ENCODE measurements at regions not wholly inside any gene's neighbourhood (a gene's known extent, or its start where the extent isn't known, plus 50 kb on each side); places are given as distances from the start of the nearest gene placed in this dataset.

DNA sequence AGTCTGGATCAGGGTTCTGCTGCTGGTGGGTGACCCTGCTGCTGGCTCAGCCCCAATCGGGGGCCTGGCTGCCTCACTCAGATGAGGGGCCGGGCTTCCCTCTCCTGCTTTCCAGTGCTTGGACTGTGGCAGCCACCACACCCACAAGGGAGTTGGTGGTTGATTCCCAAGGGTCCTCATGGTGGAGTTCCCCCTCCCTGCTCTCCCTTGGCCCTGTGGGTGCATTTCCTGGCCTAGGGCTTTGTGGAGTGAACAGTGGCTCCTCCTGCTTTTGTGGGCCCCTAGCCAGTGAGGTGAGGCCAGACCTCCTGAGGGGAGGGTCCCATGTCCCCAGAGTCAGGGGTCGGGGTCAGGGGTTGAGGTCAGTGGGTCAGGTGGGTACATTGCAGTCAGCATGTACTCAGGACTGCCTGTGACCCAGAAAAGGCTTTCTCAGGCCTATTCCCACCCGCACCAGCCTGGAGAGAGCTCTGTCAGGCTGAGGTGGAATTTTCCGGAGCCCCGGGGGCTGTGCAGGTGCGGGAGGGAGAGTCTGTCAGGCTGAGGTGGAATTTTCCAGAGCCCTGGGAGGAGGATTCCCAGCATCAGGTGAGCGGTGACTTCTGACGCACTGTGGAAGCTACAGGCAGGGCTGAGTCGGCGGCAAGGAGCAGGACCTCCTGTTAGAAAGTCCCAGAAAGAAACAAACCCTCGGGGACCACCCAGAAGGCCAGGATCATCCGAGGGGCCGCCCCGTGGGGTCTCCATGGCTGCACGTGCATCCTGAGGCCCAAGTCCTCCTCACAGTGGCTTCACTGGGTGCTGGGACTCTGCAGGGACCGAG, 94.4 kb upstream of the INSIG1 start:
- Mint-ChIP-seq H3K9me3 (ENCODE audit: unreplicated experiment) (no peaks in the 10 kb centered on the region), H3K4me1 (ENCODE audit: unreplicated experiment) (peaks cover 10% of the 10 kb centered on the region), H3K4me3 (ENCODE audit: unreplicated experiment) (no peak overlapping the region), H3K36me3 (ENCODE audit: low read depth, unreplicated experiment) (peaks cover 10% of the 10 kb centered on the region), H3K27me3 (ENCODE audit: unreplicated experiment) (peaks cover 12% of the 10 kb centered on the region), H3K27ac (ENCODE audit: unreplicated experiment) (no peak overlapping the region)
- TF ChIP-seq CTCF (IDR thresholded peaks at IDR 0.05; ENCODE audit: unreplicated experiment): no peak
- DNase-seq (ENCODE audit: low spot score): no peak

GRCh38 chr7:155203882-155204691, 93.6 kb upstream of the INSIG1 start:
- Mint-ChIP-seq H3K4me1 (ENCODE audit: unreplicated experiment) (peaks cover 10% of the 10 kb centered on the region), H3K27me3 (ENCODE audit: unreplicated experiment) (peaks cover 12% of the 10 kb centered on the region), H3K36me3 (ENCODE audit: low read depth, unreplicated experiment) (peaks cover 10% of the 10 kb centered on the region), H3K27ac (ENCODE audit: unreplicated experiment) (no peak overlapping the region), H3K9me3 (ENCODE audit: unreplicated experiment) (no peaks in the 10 kb centered on the region), H3K4me3 (ENCODE audit: unreplicated experiment) (no peak overlapping the region)
- no peak for TF ChIP-seq CTCF (IDR thresholded peaks at IDR 0.05; ENCODE audit: unreplicated experiment)
- no peak for DNase-seq (ENCODE audit: low spot score)

DNA sequence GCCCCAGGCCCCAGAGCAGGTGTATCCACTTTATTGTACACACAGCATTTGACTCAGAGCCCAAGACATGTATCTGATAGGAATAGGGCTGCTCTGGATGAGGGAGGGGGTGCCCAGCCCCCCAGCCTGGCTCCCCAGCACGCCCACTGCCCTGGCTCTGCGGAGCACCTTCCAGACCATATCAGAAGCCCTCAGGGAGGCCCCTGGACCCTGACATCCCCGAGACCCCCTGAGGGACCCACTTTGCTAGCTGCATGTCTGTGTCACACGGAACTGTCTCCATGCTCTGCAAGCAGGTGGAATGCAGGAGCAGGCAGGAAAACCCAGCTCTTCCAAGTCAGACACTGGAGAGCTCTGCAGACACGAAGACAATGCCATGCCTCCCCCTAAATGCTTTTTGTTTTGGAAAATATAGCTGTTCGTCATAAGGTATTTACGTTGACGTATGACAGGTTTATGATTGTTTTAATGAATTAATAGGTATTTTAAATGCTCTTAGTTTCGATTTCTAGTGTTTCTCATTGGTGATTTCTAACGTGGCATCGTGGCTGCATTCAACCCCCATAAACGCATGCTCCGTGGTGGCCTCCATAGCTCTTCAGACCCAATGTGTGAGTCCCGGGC, 92.8 kb upstream of the INSIG1 start:
- Mint-ChIP-seq H3K9me3 (ENCODE audit: unreplicated experiment) (no peaks in the 10 kb centered on the region), H3K27ac (ENCODE audit: unreplicated experiment) (no peak overlapping the region), H3K4me1 (ENCODE audit: unreplicated experiment) (peaks cover 10% of the 10 kb centered on the region), H3K27me3 (ENCODE audit: unreplicated experiment) (peaks cover 12% of the 10 kb centered on the region), H3K4me3 (ENCODE audit: unreplicated experiment) (no peak overlapping the region), H3K36me3 (ENCODE audit: low read depth, unreplicated experiment) (peaks cover 10% of the 10 kb centered on the region)
- DNase-seq (ENCODE audit: low spot score): no peak
- TF ChIP-seq CTCF (IDR thresholded peaks at IDR 0.05; ENCODE audit: unreplicated experiment): no peak

- TF ChIP-seq CTCF (IDR thresholded peaks at IDR 0.05; ENCODE audit: unreplicated experiment): no peak
- no peaks in the 10 kb centered on the region for H3K9me3 Mint-ChIP-seq (ENCODE audit: unreplicated experiment)
- H3K4me1 Mint-ChIP-seq (ENCODE audit: unreplicated experiment): peaks cover 10% of the 10 kb centered on the region
- H3K4me3 Mint-ChIP-seq (ENCODE audit: unreplicated experiment): no peak overlapping the region
- H3K36me3 Mint-ChIP-seq (ENCODE audit: low read depth, unreplicated experiment): peaks cover 10% of the 10 kb centered on the region
- H3K27me3 Mint-ChIP-seq (ENCODE audit: unreplicated experiment): peaks cover 12% of the 10 kb centered on the region
- no peak overlapping the region for H3K27ac Mint-ChIP-seq (ENCODE audit: unreplicated experiment)
- DNase-seq (ENCODE audit: low spot score): no peak
Measured at GRCh38 chr7:155205368-155206317, 92.0 kb upstream of the INSIG1 start.

All from endothelial cell (in vitro differentiated cells).